HK-2 (cell line): ENCODE measurements at regions not wholly inside any gene's neighbourhood (a gene's known extent, or its start where the extent isn't known, plus 50 kb on each side); places are given as distances from the start of the nearest gene placed in this dataset.

Source experiments
- DNase-seq: peaks from one replicate; pipeline ENCODE4 v3.0.0-alpha.2; 2018; ENCODE audit not compliant: unreplicated experiment

DNA sequence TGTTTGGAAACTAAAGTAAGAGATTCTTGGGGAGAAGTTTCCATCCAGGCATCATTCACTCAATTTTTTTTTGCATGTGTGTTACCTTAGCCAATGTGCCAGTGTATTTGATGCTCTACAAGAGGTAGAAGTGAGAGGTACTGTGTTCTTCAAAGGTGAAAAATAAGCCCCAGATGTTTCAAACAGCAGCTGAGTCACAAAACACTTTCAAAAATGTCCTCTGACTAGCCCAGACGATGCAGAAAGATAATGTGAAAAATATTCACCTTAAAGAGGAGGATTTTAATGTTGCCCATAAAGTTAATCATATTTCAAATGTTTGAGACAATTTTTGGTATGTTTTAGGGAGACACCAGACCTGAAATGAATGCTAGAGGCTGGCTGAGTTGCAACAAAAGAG is 107.7 kb upstream of the RASGRP1 start:
- DNase-seq, result no peak

DNA sequence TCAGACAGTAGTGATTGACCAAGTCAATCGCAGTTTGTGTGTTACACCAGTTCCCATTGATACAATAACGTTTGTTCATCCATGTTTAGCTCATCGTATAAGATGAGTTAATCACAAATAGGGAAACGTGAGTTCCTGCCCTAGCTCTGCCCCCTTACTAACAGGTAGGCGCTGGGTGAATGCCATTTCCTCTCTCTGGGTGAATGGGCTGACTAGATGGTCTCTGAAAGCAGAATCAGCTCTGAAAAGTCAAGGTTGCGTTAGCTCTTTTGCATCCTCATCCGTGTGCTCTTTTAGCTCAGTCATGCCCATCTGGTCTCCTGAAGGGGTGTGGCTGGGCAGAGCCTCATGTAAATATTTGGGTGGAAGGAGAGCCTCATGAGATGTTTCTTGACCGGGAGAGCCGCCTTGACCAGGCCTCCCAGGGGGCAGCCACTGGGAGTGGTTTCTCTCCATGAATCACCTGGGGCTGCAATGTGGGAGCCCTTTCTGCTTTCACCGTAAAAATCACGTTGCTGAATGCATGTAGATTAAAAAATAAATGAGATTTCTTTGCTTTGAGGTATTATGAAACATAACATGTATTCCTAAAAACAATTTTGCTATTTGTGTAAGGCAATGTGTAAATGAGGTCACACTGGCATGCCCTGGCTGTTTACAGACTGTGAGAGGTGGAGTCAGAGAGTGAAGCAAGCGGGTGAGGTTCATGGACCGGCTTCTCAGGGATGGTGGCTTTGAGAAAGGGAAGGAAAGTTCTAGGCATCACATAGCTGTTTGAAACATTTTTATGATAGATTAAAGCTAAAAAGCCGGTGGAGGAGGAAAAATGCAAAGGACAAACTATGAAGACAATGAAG is 108.4 kb upstream of the RASGRP1 start:
- DNase-seq, result no peak

DNA sequence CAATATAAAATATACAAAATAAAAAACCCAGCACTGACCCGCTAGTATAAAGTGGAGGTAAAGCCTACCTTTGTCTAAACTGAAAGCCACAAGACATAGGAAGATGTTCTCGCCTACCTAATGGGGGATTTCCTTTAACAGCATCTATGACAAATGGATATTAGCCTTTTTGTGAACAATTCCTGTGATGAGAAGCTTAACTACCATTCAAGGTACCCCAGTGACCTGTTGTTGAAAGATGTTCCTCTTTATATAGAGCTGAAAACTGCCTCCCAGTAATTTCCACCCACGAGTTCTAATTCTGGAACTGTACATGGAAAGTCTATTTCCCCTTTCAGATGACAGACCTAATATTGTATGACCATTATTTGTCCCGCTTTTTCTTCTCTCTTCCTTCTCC is 109.8 kb upstream of the RASGRP1 start:
- no peak for DNase-seq

DNA sequence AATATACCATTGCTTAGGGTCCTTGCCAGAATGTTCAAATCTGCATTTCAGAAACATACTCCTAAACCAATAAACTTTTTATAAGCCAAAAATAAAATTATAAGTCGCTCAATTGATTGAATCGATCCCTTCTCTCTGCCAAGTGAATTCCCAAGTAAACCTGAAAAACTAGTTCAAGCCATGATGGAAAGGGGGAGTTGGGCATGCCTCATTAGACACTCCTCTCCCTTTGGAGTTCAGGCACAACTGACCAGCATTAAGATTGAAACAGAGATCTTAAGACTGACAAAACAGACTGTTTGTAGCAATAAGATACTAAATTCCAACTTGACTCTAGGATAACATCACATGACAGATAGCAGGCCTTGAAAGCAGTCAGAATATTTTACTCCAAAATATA is 113.7 kb upstream of the RASGRP1 start:
- DNase-seq, result no peak

DNA sequence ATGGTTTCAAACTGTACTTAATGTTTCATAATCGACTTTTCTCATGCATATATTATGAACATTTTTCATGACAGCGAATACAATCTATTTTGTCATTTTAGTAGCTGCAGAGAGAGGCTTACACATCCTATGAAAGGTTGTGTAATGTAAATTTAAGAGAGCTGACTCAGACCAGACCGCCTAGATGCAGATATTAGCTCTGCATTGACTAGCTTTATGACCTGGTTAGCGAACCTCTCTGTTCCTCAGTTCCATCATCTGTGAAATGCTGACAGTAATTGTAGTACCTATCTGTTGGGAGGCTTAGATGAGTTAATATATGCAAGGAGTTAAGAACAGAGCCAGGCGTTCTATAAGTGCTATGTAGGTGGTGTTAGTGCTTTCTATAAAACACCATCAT is 116.2 kb upstream of the RASGRP1 start:
- DNase-seq, result no peak

DNA sequence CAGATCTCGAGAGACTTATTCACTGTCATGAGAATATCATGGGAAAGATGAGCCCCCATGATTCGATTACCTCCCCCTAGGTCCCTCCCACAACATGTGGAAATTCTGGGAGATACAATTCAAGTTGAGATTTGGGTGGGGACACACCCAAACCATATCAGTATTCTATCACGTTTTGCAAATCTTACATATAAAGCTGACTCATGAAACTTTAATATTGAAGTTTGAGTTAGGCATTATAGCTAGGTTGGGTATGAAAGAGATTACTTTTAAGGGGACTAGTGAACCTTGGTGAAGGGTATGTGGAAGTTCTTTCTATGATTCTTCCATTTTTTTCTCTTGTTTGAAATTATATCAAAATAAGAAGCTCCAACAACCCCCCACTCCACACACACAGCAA is 117.7 kb upstream of the RASGRP1 start:
- DNase-seq, result no peak

DNA sequence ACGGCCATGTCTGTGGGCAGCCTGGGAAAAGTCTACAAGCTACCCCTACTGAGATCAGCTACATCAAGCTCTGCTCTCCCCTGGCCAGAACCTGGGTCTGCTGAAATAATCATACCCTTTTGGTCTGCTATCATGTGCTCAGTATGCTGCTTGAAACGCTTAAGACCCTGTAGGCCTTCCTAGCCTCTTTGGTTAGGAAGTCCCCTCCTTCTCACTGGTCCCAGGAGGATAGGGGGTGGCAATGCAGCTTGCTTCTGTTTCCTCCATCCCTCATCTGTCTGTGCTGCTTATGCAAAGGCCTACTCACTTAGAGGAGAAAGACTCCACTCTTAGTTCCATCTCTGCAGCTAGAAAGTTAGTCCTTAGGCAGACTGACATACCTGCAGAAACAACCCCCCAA is 118.2 kb upstream of the RASGRP1 start:
- no peak for DNase-seq

DNA sequence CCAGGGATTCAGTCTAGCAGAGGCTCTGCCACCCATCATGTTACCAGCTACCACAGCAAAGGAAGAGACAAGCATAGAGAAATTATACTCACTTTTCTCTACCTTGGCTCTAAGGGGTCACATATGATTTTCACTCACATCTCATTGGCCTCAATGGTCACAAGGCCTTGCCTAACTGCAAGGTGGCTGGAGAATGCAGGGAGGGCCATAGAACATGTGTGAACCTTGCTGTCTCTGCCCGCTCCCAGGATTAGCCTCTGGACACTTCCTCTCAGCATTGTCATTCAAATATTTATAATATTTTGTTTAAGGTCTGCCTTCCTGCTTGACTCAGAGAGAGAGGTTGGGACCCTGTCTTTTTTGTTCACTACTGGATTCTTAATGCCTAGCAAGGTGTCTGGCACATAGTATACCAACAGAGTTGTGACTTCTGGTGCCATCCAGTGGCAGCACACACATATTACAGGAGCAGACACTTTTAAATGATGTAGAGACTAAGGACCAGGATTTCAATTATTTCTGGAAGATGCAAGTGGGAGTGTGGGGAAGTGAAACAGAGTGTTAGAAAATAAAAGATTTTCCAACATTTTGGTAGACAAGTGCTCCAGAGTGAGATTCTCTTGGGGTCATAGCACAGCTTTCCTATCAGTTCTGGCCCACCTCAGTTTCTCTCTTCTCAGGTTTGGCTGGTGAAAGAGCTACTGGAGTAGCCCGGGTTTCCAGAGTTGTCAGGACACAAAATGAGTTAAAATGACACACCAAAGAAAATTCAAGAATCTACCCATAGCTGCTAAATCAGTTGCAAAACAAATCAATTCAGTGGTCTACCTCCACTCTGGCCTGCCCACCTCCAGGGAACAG is 119.0 kb upstream of the RASGRP1 start:
- DNase-seq, result peak; percentile 29

DNA sequence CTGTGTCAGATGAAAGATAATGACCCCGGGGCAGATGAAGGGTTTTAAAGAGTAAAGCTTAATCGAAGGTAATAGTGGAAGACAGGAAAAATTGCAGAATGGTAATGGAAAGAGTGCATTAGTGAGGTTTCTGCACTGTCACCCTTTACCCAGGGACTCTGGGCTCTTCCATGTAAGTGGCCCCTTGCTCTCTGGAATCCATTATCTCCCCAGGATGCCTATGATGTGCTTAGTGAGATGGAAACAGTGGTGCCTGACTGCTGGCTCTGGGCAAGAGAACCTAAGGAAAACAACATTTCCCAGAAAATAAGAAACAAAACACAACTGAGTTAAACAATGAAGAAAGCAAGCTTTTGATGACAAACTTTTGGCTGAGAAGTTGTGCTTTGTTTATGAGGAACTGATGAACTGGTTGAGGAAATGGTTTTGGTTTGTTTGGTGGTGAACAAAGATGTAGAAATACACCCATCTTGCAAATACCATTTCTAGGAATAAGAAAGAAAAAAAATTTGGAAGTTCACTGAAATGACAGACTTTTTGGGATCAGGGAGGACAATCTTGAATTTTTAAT is 119.9 kb upstream of the RASGRP1 start:
- no peak for DNase-seq

DNA sequence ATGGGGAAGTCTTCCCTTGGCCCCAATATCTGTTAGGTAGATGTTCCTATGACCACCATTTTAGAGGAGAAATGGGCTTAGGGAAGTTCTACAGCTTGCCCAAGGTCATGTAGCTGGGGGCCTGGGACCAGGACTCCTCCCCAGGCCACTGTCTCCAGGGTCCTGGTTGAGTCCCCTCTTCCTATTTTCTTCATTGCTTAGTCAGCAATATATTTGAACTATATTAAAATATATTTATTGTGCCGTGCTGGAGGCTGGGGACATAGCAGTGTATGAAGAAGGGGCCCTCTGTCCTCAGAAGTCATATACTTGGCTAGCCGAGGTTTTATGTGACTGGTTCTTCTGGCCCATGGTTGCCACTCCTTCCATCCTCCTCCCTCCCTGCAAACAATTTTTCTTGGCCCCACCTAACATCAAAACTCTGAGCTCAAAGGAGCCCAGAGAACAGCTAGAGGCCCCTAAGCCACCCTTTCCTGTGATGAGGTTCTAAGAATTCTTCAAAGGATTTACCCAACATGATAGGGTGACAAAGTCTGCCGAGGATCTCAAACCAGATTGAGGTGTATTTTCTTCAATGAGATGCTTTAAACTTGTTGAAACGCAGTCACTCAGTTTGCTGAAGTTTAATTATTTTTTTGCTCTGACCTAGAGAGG is 121.2 kb upstream of the RASGRP1 start:
- no peak for DNase-seq

DNA sequence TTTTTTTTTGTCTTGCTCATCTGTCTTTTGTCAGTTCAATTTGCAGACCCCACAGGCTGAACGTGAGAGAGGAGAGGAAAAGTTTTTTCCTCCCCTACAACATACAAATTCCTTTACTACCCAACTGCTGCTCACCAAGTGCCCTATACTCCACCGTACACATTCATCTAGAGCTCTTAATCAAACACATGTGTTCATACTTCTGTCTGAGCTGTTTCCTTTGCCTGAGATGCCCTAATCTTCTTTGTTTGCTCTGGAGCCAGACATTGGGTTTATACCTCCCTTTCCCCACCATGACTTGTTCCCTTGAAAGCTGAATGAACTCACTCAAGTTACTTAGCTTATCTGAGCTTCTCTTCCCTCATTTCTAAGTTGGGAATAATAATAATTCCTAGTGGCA is 122.7 kb upstream of the RASGRP1 start:
- DNase-seq, result no peak

DNA sequence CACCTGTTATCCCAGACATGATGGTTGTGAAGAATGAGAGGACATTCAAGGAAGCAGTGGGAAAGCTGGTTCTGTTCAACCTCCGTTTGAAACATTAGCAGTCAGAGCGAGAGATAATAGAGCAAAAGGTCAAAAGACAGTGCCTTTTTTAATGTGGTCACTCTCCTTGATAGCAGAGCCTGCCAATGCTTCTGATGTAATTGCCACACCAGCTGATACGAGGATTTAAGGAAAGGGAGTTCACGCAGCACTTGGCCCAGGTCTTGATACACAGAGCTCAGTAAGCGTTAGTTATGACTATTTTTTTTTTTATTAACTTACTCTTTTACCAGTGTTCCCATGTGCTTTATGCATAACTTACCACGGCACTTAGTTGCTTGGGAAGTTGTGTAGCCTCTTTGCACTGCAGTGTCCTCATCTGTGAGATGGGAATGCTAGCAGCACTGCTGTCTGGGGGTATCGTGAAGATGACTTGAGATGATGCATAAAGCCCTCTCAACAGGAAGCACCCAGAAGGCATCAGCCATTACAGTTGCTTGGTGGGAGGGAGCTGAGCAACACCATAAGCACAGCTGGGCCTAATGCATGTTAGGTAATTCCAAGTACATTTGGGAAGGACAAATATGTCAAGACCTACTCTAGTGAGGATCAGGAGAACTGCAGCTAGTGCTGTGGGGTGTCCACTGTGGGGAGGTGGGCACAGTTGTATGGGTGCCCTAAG is 123.3 kb upstream of the RASGRP1 start:
- no peak for DNase-seq

DNA sequence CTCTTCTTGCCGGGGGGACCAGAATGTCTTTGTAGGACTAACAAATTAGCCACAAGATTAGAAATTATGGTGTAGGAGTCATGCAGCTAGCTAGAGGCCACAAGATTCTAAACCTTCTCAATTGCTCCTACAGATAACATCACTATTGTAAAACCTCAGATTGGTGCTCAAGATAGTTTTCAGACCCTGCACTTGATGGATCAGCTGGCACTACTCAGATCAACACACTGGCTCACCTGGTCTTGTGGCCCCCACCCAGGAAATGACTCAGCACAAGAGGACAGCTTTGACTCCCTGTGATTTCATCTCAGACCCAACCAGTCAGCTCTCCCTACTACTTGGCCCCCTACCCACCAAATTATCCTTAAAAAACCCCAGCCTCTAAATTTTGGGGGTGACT is 124.1 kb upstream of the RASGRP1 start:
- no peak for DNase-seq

DNA sequence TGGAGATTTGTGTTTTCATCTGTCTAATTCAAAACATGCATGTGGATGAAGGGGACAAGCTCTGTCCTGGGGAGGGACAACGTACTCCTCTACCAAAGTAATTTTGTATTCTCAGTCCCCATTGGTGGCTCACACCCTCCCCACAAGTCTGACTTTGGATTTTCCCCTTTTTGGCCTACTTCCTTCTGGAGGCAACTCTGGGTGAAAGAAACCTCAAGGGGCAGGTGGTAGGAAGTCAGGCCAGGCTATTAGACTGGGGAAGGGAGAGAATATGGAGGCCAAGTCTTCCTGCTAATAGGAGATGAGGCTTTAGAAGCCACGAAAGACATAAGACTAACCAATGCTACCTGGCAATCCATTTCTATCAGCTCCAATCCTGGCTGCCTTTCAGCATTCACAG is 124.9 kb upstream of the RASGRP1 start:
- DNase-seq, result no peak

DNA sequence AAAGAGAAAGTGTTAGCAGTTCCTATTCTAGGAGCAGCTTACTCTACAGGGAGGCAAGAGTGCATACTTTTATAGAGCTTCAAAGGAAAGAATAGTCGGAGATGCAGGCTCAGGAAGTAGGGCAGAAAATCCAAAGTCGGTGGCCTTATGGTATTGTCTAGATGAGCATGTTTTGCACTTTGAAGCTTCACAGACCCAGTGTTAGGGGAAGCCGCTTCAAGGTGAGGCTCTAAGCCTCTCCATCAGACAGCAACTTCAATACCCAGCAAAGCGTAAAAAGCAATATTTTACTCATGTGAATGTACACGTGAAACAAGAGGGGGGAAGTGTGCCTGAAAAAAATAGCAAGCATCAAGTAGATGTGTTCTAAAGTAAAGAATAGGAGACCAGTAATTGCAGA is 125.6 kb upstream of the RASGRP1 start:
- no peak for DNase-seq

DNA sequence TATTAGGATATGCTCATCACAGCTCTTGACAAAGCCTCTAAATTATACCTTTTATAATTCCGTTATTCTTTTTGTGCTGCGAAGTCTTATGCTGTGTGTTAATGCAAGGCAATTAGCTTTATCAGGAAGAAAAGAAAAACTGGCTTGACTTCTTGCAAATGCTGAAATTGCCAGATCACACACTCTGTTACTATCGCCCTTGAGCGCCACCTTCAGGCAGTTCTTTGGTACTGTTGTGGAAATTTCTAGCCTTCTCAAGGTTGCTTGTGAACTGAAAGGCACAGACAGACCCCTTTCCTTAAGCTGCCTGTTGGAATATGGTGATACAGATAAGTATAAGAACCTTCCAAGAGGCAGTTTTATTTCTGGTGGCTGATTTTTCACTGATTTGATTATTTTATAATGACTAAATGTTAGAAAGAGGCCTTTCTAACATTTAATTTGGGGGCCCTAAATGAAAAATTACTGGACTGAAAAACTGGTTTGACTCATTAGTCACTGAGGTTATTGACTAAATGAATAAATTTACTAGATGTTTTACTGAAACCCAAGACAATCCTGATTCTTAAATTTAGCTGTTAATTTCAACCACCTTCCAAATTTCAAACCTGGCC is 126.2 kb upstream of the RASGRP1 start:
- DNase-seq, result peak; percentile 46

DNA sequence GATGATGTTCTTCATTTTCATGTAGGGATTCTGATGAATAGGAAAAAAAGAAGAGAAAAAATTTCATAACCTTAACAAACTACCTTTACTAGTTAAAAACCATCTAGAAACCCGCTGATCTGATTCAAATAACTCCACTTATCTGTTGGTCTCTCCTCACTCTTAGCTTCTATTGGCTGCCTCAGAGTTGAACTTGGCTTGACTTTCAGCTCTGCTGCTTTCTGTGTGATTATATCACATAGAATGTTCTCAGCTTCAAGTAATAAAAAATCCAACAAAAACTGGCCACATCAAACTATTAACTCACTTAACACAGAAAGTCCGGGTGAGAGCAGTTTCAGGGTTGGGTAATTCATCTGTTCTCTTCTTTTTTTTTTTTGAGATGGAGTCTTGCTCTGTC is 126.8 kb upstream of the RASGRP1 start:
- DNase-seq, result no peak

DNA sequence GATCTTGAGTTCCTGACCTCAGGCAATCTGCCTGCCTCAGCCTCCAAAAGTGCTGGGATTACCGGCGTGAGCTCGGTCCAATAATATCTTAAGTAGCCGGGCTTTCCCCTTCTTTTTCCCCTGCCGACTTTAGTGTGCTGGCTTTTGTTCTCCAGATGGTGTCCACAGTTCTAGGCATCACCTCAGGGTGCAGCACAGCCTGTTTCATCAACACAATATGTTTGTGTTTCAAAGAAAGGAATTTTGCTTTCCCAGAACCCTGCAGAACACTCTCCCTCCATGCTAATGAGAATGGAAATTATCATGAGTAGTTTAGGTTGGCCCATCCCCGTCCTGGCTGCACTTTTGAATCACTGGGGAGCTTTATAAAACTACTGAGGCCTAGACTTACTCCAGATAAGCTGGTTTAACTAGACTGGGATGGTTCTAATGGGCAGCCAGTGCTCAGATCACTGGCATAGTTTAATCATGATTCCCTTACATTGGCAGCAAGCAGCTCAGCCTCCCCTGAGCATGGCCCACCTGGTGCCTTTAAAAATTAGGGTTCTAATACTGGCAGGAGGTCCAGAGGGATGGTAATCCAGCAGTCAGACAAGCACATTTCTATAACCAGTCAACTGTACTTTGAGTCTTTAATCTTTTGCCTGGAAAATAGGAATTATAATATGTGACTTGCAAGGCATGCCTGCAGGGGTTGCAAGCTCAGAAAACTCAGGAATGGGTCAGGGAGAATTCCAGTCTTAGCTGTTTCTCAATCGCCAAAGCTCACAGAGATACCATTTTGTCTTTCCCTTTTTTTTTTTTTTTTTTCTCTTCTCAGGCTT is 127.6 kb upstream of the RASGRP1 start:
- no peak for DNase-seq

DNA sequence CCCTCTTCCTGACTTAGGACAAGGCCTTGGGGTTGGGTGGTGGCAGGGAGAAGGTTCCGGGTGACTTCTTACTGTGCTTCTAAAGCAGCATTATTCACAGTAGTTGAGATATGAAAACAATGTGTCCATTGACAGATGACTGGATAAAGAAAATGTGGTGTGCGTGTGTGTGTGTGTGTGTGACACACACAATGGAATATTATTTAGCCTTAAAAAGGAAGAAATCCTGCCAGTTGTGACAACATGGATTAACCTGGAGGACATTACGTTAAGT is 128.1 kb upstream of the RASGRP1 start:
- DNase-seq, result no peak

DNA sequence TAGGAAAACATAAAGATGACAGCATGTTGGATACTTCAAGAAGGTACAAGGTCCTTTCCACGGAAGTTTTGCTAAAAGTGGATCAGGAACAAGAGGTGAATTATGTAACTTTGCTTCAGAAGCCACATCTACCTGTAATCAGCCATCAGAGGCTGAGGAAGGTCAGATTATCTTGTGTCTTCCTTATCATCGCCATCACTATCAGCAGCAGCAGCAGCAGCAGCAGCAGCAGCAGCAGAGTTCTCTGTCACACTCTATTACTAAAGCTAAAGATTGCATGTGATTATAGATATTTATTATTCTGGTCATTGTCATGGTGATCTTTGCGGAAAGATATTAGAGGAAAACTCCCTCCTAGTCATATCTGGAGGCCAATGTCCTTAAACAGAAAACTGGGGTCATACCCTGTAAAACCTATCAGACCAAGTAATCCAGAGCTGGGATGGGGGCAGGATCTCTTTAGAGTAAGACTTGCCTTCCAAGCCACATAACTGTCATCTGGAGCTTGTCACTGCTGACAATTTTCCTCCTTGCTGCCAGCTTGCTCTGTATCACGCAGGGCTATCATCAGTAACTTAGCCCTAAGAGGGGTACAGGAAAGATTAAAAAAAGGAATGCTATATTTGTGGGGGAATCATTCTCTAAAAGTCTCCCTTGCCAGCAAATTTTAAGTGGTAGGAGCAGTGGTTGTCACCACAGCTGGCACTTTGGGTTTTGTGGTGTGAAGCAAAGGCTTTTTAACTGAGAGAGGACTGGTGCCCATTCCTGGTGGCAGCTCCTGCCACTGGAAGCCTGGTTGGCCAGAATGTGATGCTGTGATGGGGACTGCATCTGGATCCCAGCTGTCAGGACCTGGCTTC is 130.9 kb upstream of the RASGRP1 start:
- no peak for DNase-seq
